Endodermal cell (in vitro differentiated cells): ENCODE measurements at regions not wholly inside any gene's neighbourhood (a gene's known extent, or its start where the extent isn't known, plus 50 kb on each side); places are given as distances from the start of the nearest gene placed in this dataset.

Experiments used
- DNase-seq: peaks from one replicate; pipeline ENCODE4 v3.0.0-alpha.2; 2017
- H3K27ac ChIP-seq: 2 replicates; pipeline ENCODE4 v1.5.1; 2013; ENCODE audit warnings: mild to moderate bottlenecking, low read depth, low read length, moderate library complexity
- H3K27me3 ChIP-seq: 2 replicates; pipeline ENCODE4 v1.6.1; 2013; ENCODE audit warnings: mild to moderate bottlenecking, low read length, moderate library complexity; ENCODE audit not compliant: insufficient read depth, control insufficient read depth, poor library complexity, severe bottlenecking
- H3K36me3 ChIP-seq: 2 replicates; pipeline ENCODE4 v1.7.0; 2013; ENCODE audit warnings: mild to moderate bottlenecking, low read length, moderate library complexity; ENCODE audit not compliant: control insufficient read depth, insufficient read depth
- H3K4me1 ChIP-seq: one replicate; pipeline ENCODE4 v1.7.0; 2013; ENCODE audit warnings: low read length; ENCODE audit not compliant: control insufficient read depth, insufficient read depth
- H3K4me3 ChIP-seq: 2 replicates; pipeline ENCODE4 v1.5.1; 2013; ENCODE audit warnings: mild to moderate bottlenecking, low read length, moderate library complexity
- H3K9ac ChIP-seq: 2 replicates; pipeline ENCODE4 v1.6.1; 2013; ENCODE audit warnings: mild to moderate bottlenecking, low read length, moderate library complexity; ENCODE audit not compliant: poor library complexity, severe bottlenecking; ENCODE audit errors: extremely low read depth
- H3K9me3 ChIP-seq: 2 replicates; pipeline ENCODE4 v1.6.1; 2013; ENCODE audit warnings: mild to moderate bottlenecking, low read length, moderate library complexity; ENCODE audit not compliant: control insufficient read depth
- H3K27ac Mint-ChIP-seq: 2 replicates; pipeline ENCODE4 v1.8.0; 2020; ENCODE audit warnings: mixed read lengths
- H3K27me3 Mint-ChIP-seq: 2 replicates; pipeline ENCODE4 v1.8.0; 2021; ENCODE audit warnings: mild to moderate bottlenecking, mixed read lengths; ENCODE audit not compliant: insufficient read depth
- H3K36me3 Mint-ChIP-seq: 2 replicates; pipeline ENCODE4 v1.8.0; 2020; ENCODE audit warnings: low read depth, mixed read lengths
- H3K4me1 Mint-ChIP-seq: 2 replicates; pipeline ENCODE4 v1.8.0; 2020; ENCODE audit warnings: mixed read lengths
- H3K4me3 Mint-ChIP-seq: 2 replicates; pipeline ENCODE4 v1.8.0; 2020; ENCODE audit warnings: mild to moderate bottlenecking, moderate library complexity, mixed read lengths
- H3K9me3 Mint-ChIP-seq: 2 replicates; pipeline ENCODE4 v1.8.0; 2020; ENCODE audit warnings: mild to moderate bottlenecking, mixed read lengths
- CTCF ChIP-seq: fragments of 200-600 bp; sonication (generic); conservative IDR thresholded peaks from 2 replicates; pipeline ENCODE4 v1.5.0; 2021; ENCODE audit warnings: antibody characterized with exemption, mild to moderate bottlenecking
- whole genome bisulfite sequencing, 2 experiments: methylation state at CpG; one replicate each; pipeline versions ENCODE4 v1.1.5 to v1.1.7; 2013; ENCODE audit warnings: missing lambda C conversion rate in 2 of 2, mixed read lengths in 1 of 2; ENCODE audit not compliant: insufficient coverage in 1 of 2, insufficient read length in 1 of 2; 5-methylcytosine and 5-hydroxymethylcytosine counted together

DNA sequence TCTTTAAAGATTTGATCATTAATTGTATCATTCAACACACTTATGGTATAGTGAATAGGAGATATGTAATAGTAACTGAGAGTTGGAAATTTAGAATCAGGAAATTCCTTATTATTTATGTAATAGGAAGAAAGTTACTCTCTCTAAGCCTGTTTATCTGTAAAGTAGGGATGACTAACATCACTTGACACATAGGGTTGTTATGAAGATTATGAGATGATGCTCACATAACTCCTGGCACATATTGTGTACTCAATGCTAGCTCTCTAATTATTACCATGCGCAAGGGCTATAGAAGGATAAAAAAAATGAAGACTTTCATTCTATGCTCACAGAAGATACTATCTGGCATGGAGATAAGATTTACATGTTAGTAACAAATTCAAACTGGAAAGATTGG is 149.9 kb downstream of the ISOC1 start:
- Mint-ChIP-seq H3K36me3 (no peaks in the 10 kb centered on the region), H3K4me3 (no peak overlapping the region), H3K27ac (no peak overlapping the region), H3K9me3 (no peaks in the 10 kb centered on the region), H3K27me3 (no peaks in the 10 kb centered on the region), H3K4me1 (peaks cover 7% of the 10 kb centered on the region)
- Histone ChIP-seq H3K4me1 (no peaks in the 10 kb centered on the region), H3K27me3 (no peaks in the 10 kb centered on the region), H3K27ac (no peak overlapping the region), H3K9ac (no peak overlapping the region), H3K36me3 (no peaks in the 10 kb centered on the region), H3K4me3 (no peak overlapping the region), H3K9me3 (no peaks in the 10 kb centered on the region)
- no peak for TF ChIP-seq CTCF
- DNase-seq, result no peak
- 82% methylated on average over 1 of the region's 1 CpG; no CpG with 5 or more reads in 1 of the 2 experiments for WGBS, 2 experiments

- Mint-ChIP-seq H3K36me3 (no peaks in the 10 kb centered on the region), H3K4me3 (no peak overlapping the region), H3K27me3 (no peaks in the 10 kb centered on the region), H3K27ac (no peak overlapping the region), H3K9me3 (no peaks in the 10 kb centered on the region), H3K4me1 (peaks cover 7% of the 10 kb centered on the region)
- no peaks in the 10 kb centered on the region for H3K4me1 ChIP-seq
- TF ChIP-seq CTCF, result no peak
- H3K27me3 ChIP-seq, result no peaks in the 10 kb centered on the region
- no peaks in the 10 kb centered on the region for H3K9me3 ChIP-seq
- no peak overlapping the region for H3K27ac ChIP-seq
- no peak for DNase-seq
- H3K4me3 ChIP-seq, result no peak overlapping the region
- no peak overlapping the region for H3K9ac ChIP-seq
- H3K36me3 ChIP-seq, result no peaks in the 10 kb centered on the region
These were observed 150.9 kb downstream of the ISOC1 start for GRCh38 chr5:129245489-129245888.

- H3K9me3 Mint-ChIP-seq, result no peaks in the 10 kb centered on the region
- no peak overlapping the region for H3K4me3 Mint-ChIP-seq
- H3K4me1 ChIP-seq, result no peaks in the 10 kb centered on the region
- H3K27ac Mint-ChIP-seq, result no peak overlapping the region
- TF ChIP-seq CTCF, result no peak
- no peaks in the 10 kb centered on the region for H3K27me3 ChIP-seq
- DNase-seq, result no peak
- no peaks in the 10 kb centered on the region for H3K36me3 ChIP-seq
- no peaks in the 10 kb centered on the region for H3K36me3 Mint-ChIP-seq
- H3K4me3 ChIP-seq, result no peak overlapping the region
- H3K4me1 Mint-ChIP-seq, result peaks cover 7% of the 10 kb centered on the region
- no peak overlapping the region for H3K9ac ChIP-seq
- H3K9me3 ChIP-seq, result no peaks in the 10 kb centered on the region
- 86 to 92% methylated on average over 2 to 3 of the region's 3 CpGs for WGBS, 2 experiments
- H3K27ac ChIP-seq, result no peak overlapping the region
- H3K27me3 Mint-ChIP-seq, result no peaks in the 10 kb centered on the region
These were observed 151.5 kb downstream of the ISOC1 start for GRCh38 chr5:129246088-129246487.
